Activated gamma-delta T cell treated with Interleukin-2 at 50 U/mL for 16 hours (primary cell): ENCODE measurements at regions not wholly inside any gene's neighbourhood (a gene's known extent, or its start where the extent isn't known, plus 50 kb on each side); places are given as distances from the start of the nearest gene placed in this dataset.

Experiments
- DNase-seq: peaks from one replicate; pipeline ENCODE4 v3.0.0-alpha.2; 2020

DNA sequence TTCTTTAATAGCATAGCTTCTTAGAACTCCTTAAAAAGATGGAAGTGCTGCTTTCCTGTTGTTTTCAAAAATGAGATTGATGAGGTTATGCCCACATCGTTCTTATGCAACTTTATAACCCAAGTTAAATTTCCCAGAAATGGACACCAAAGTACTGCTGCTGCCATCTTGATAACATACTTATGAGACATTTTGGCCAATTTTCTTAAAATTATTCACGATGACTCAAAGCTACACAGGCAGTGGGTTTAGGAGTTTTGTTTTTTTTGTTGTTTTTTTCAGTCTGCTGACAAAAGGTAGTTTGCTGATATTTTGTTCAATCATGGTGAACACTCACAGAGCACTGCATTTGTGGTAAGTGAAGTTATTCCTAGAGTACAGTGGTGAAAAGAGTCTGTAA lies 54.9 kb upstream of the RFC3 start:
- no peak for DNase-seq

DNA sequence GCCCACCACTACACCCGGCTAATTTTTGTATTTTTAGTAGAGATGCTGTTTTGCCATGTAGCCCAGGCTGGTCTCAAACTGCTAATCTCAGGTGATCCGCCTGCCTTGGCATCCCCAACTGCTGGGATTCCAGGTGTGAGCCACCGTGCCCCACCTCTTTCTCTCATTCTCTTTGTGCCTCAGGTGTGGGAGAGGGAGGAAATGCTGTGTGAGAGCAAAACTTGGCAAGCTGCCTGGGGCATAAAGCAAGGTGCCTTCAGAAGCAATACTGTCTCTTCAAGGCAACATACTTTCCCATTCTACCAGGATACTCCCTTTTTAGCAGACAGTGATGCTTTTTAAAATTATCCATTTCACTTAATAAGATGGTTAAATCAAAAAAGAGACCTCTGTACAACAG lies 53.2 kb upstream of the RFC3 start:
- DNase-seq: no peak

- no peak for DNase-seq
Observed at GRCh38 chr13:33766329-33767123, 51.4 kb upstream of the RFC3 start.

GRCh38 chr13:33767140-33767539 lies 50.8 kb upstream of the RFC3 start:
- DNase-seq: no peak
